ENCODE measurements at regions not wholly inside any gene's neighbourhood (a gene's known extent, or its start where the extent isn't known, plus 50 kb on each side); places are given as distances from the start of the nearest gene placed in this dataset.

DNA sequence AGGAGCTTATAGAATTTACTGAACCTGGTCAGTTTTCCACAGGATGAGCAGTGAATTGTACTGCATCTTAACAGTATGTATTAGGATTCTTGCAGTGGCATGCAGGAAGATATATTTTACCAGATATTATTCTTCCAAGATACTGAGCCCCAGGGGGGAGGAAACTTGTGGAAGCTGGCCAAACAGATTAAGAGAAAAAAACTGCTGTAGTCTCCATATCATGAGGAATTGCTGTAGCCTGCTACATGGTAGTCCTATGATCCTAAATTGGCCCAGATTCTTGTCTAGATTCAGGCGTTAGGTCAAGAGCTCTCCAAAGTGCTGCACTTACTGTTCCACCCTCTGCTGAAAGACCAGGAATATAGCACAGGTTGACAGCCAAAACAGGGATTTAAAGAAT lies 275.5 kb upstream of the TAS2R1 start:
- Mint-ChIP-seq H3K36me3 (no peaks in the 10 kb centered on the region), H3K9me3 (peaks cover 0 to 5% (median 0%) of the 10 kb centered on the region in 7 donors), H3K4me3 (no peak overlapping the region), H3K27ac (peak overlapping the region in 1 of 7 donors; percentile 42), H3K4me1 (no peaks in the 10 kb centered on the region), H3K27me3 (ENCODE audit: low read depth in 3 of 3) (peaks cover 0 to 2% (median 0%) of the 10 kb centered on the region in 3 donors)
- DNase-seq = no peak
- Histone ChIP-seq H3K9me3 (replicated peaks in 1 of 2; ENCODE audit: control insufficient read depth in 1 of 2, insufficient read depth in 1 of 2, low read length in 2 of 2) (peaks cover 3 to 5% of the 10 kb centered on the region in 2 donors), H3K27ac (ENCODE audit: low read depth in 1 of 2, low read length in 2 of 2) (no peak overlapping the region), H2AFZ (ENCODE audit: insufficient read depth, low read depth, low read length, poor library complexity, severe bottlenecking) (no peak overlapping the region), H3K4me3 (replicated peaks in 1 of 3; ENCODE audit: low read depth in 2 of 3, low read length in 3 of 3) (no peak overlapping the region), H3K4me1 (ENCODE audit: control insufficient read depth in 1 of 2, insufficient read depth in 2 of 2, low read length in 2 of 2) (no peaks in the 10 kb centered on the region), H3K79me2 (ENCODE audit: insufficient read depth, low read length) (no peaks in the 10 kb centered on the region), H3K36me3 (replicated peaks in 1 of 2; ENCODE audit: control insufficient read depth in 1 of 2, insufficient read depth in 2 of 2, low read length in 2 of 2) (no peaks in the 10 kb centered on the region), H3K4me2 (replicated peaks; ENCODE audit: extremely low read depth, low read length, poor library complexity, severe bottlenecking) (no peak overlapping the region), H3K27me3 (ENCODE audit: control insufficient read depth in 2 of 2, insufficient read depth in 2 of 2, low read length in 2 of 2) (no peaks in the 10 kb centered on the region), H4K20me1 (ENCODE audit: insufficient read depth, low read length) (no peaks in the 10 kb centered on the region), H3K9ac (ENCODE audit: insufficient read depth, low read length, poor library complexity, severe bottlenecking) (no peak overlapping the region)
- intact Hi-C loops (cut with micrococcal nuclease) = no loop called here
- TF ChIP-seq, protein P1, sequence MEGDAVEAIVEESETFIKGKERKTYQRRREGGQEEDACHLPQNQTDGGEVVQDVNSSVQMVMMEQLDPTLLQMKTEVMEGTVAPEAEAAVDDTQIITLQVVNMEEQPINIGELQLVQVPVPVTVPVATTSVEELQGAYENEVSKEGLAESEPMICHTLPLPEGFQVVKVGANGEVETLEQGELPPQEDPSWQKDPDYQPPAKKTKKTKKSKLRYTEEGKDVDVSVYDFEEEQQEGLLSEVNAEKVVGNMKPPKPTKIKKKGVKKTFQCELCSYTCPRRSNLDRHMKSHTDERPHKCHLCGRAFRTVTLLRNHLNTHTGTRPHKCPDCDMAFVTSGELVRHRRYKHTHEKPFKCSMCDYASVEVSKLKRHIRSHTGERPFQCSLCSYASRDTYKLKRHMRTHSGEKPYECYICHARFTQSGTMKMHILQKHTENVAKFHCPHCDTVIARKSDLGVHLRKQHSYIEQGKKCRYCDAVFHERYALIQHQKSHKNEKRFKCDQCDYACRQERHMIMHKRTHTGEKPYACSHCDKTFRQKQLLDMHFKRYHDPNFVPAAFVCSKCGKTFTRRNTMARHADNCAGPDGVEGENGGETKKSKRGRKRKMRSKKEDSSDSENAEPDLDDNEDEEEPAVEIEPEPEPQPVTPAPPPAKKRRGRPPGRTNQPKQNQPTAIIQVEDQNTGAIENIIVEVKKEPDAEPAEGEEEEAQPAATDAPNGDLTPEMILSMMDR (IDR thresholded peaks at IDR 0.05) = no peak
- WGBS (ENCODE audit: insufficient coverage) = no CpG with 5 or more reads among the region's 1 CpG

DNA sequence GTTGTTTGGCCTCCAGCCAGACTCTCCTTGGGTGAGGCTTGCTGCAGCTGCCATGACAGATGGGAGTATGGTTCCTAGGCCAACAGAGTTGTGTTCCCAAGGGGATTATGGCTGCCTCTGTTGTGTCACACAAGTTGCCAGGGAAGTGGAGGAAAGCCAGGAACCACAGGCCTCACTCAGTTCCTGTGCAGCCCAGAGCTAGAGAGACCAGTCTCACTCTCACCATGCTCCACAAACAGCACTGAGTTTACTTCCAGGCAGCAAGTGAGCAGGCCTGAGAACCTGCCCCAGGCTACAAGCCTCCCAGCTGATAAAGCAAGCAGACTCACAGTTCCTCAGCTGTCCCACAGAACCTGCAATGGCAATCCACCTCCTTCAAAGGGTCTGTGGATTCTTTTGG lies 273.6 kb upstream of the TAS2R1 start:
- H3K4me2 ChIP-seq (replicated peaks; ENCODE audit: extremely low read depth, low read length, poor library complexity, severe bottlenecking) = no peak overlapping the region
- no peaks in the 10 kb centered on the region for H3K79me2 ChIP-seq (ENCODE audit: insufficient read depth, low read length)
- Mint-ChIP-seq H3K4me1 (no peaks in the 10 kb centered on the region), H3K27ac (no peak overlapping the region), H3K4me3 (no peak overlapping the region), H3K36me3 (no peaks in the 10 kb centered on the region), H3K27me3 (ENCODE audit: low read depth in 3 of 3) (peaks cover 0 to 2% (median 0%) of the 10 kb centered on the region in 3 donors), H3K9me3 (peaks cover 0 to 4% (median 0%) of the 10 kb centered on the region in 7 donors)
- H3K27ac ChIP-seq (ENCODE audit: low read depth in 1 of 2, low read length in 2 of 2) = no peak overlapping the region
- no peak overlapping the region for H2AFZ ChIP-seq (ENCODE audit: insufficient read depth, low read depth, low read length, poor library complexity, severe bottlenecking)
- TF ChIP-seq, protein P1 (IDR thresholded peaks at IDR 0.05) = no peak
- H3K27me3 ChIP-seq (ENCODE audit: control insufficient read depth in 2 of 2, insufficient read depth in 2 of 2, low read length in 2 of 2) = no peaks in the 10 kb centered on the region
- peaks cover 3 to 5% of the 10 kb centered on the region in 2 donors for H3K9me3 ChIP-seq (replicated peaks in 1 of 2; ENCODE audit: control insufficient read depth in 1 of 2, insufficient read depth in 1 of 2, low read length in 2 of 2)
- H3K4me3 ChIP-seq (replicated peaks in 1 of 3; ENCODE audit: low read depth in 2 of 3, low read length in 3 of 3) = no peak overlapping the region
- no peak overlapping the region for H3K9ac ChIP-seq (ENCODE audit: insufficient read depth, low read length, poor library complexity, severe bottlenecking)
- no peaks in the 10 kb centered on the region for H3K36me3 ChIP-seq (replicated peaks in 1 of 2; ENCODE audit: control insufficient read depth in 1 of 2, insufficient read depth in 2 of 2, low read length in 2 of 2)
- DNase-seq = no peak
- H3K4me1 ChIP-seq (ENCODE audit: control insufficient read depth in 1 of 2, insufficient read depth in 2 of 2, low read length in 2 of 2) = no peaks in the 10 kb centered on the region
- H4K20me1 ChIP-seq (ENCODE audit: insufficient read depth, low read length) = no peaks in the 10 kb centered on the region
- intact Hi-C loops (cut with micrococcal nuclease) = no loop called here
